PC-9 (cell line): ENCODE measurements at regions not wholly inside any gene's neighbourhood (a gene's known extent, or its start where the extent isn't known, plus 50 kb on each side); places are given as distances from the start of the nearest gene placed in this dataset.

Experiments used
- BruUV-seq: library from RNA; stranded (reverse); fragments of 400-500 nt; replicated peaks from 2 replicates; lab custom pipeline; 2021; lab: Mats Ljungman, UMichigan
- CTCF ChIA-PET: fragments of 300-600 bp; sonication (Branson Sonifier 250); formaldehyde crosslinking; loops from one replicate; lab custom pipeline; 2022; ENCODE audit warnings: antibody characterized with exemption; lab: Charles Lee
- POLR2A ChIA-PET: fragments of 300-600 bp; sonication (Branson Sonifier 250); formaldehyde crosslinking; loops from one replicate; lab custom pipeline; 2022; ENCODE audit warnings: antibody characterized with exemption; ENCODE audit not compliant: unreplicated experiment; lab: Charles Lee
- DNase-seq, 2 experiments: peaks; one replicate each; pipeline versions ENCODE4 v3.0.0 to v3.0.0-alpha.2; 2015 to 2022; ENCODE audit warnings: mixed read lengths in 1 of 2
- H2AFZ ChIP-seq: fragments of 200-600 bp; sonication (generic); 2 replicates; pipeline ENCODE4 v1.8.1; 2017; ENCODE audit warnings: antibody characterized with exemption
- H3F3A ChIP-seq: fragments of 200-600 bp; sonication (generic); 2 replicates; pipeline ENCODE4 v1.8.1; 2017; ENCODE audit warnings: antibody characterized with exemption, mild to moderate bottlenecking, low read depth; ENCODE audit not compliant: insufficient read depth
- H3K27ac ChIP-seq: fragments of 200-600 bp; sonication (generic); 2 replicates; pipeline ENCODE4 v1.6.1; 2016; ENCODE audit warnings: mixed run types
- H3K27me3 ChIP-seq: fragments of 200-600 bp; sonication (generic); 2 replicates; pipeline ENCODE4 v1.6.1; 2016; ENCODE audit warnings: low read depth, mixed run types; ENCODE audit not compliant: insufficient read depth
- H3K36me3 ChIP-seq: fragments of 200-600 bp; sonication (generic); 2 replicates; pipeline ENCODE4 v1.6.1; 2016; ENCODE audit warnings: low read depth, mixed run types
- H3K4me1 ChIP-seq: fragments of 200-600 bp; sonication (generic); replicated peaks from 2 replicates; pipeline ENCODE4 v1.6.1; 2016; ENCODE audit warnings: mixed run types; ENCODE audit not compliant: insufficient read depth
- H3K4me2 ChIP-seq: fragments of 200-600 bp; sonication (generic); 2 replicates; pipeline ENCODE4 v1.6.1; 2017; ENCODE audit warnings: mixed run types
- H3K4me3 ChIP-seq: fragments of 200-600 bp; sonication (generic); 2 replicates; pipeline ENCODE4 v1.6.1; 2016; ENCODE audit warnings: mixed run types
- H3K79me2 ChIP-seq: fragments of 200-600 bp; sonication (generic); 2 replicates; pipeline ENCODE4 v1.6.1; 2017; ENCODE audit warnings: low read depth, mixed run types
- H3K9me2 ChIP-seq: fragments of 200-600 bp; sonication (generic); 2 replicates; pipeline ENCODE4 v1.8.1; 2017; ENCODE audit warnings: mild to moderate bottlenecking; ENCODE audit not compliant: insufficient read depth
- H3K9me3 ChIP-seq: fragments of 200-600 bp; sonication (generic); 2 replicates; pipeline ENCODE4 v1.8.1; 2016; ENCODE audit warnings: low read depth; ENCODE audit not compliant: insufficient read depth
- H4K20me1 ChIP-seq: fragments of 200-600 bp; sonication (generic); 2 replicates; pipeline ENCODE4 v1.8.1; 2017; ENCODE audit not compliant: insufficient read depth
- CTCF ChIP-seq: fragments of 200-600 bp; sonication (generic); conservative IDR thresholded peaks from 2 replicates; pipeline ENCODE4 v1.6.1; 2017; ENCODE audit warnings: mixed run types, antibody characterized with exemption, mild to moderate bottlenecking, moderate library complexity
- EZH2 ChIP-seq: fragments of 200-600 bp; sonication (generic); IDR thresholded peaks from 2 replicates; pipeline ENCODE4 v1.8.0; 2017; ENCODE audit warnings: antibody characterized with exemption, low read depth
- intact Hi-C: fragments of 100-400 bp; cut with micrococcal nuclease; formaldehyde crosslinking; loops from one replicate; pipeline ENCODE4 v1.10.0; 2022; ENCODE audit not compliant: unreplicated experiment

- Histone ChIP-seq H3K27me3 (no peaks in the 10 kb centered on the region), H3F3A (no peaks in the 10 kb centered on the region), H3K4me3 (no peak overlapping the region), H3K4me2 (no peak overlapping the region), H2AFZ (no peak overlapping the region), H3K27ac (no peak overlapping the region), H3K4me1 (0 out of 2 replicates have a peak, but pooled peaks cover 9% of the 10 kb centered on the region), H3K9me2 (no peaks in the 10 kb centered on the region), H3K36me3 (no peaks in the 10 kb centered on the region), H3K79me2 (no peaks in the 10 kb centered on the region), H3K9me3 (no peaks in the 10 kb centered on the region), H4K20me1 (no peaks in the 10 kb centered on the region)
- POLR2A ChIA-PET, result no interaction called here
- intact Hi-C loops, result no loop called here
- no peak for DNase-seq
- TF ChIP-seq EZH2 (no peak), CTCF (no peak)
- CTCF ChIA-PET, result no interaction called here
- BruUV-seq, result no TSS peak
Observed at GRCh38 chr2:228548230-228548629, 366.7 kb upstream of the SPHKAP start.

- Histone ChIP-seq H3K4me2 (no peak overlapping the region), H3K27ac (no peak overlapping the region), H3K4me1 (0 out of 2 replicates have a peak, but pooled peaks cover 9% of the 10 kb centered on the region), H2AFZ (no peak overlapping the region), H3K4me3 (no peak overlapping the region), H4K20me1 (no peaks in the 10 kb centered on the region), H3K9me2 (no peaks in the 10 kb centered on the region), H3K36me3 (no peaks in the 10 kb centered on the region), H3K27me3 (no peaks in the 10 kb centered on the region), H3F3A (no peaks in the 10 kb centered on the region), H3K9me3 (no peaks in the 10 kb centered on the region), H3K79me2 (no peaks in the 10 kb centered on the region)
- TF ChIP-seq EZH2 (no peak), CTCF (no peak)
- intact Hi-C loops, result no loop called here
- POLR2A ChIA-PET, result no interaction called here
- BruUV-seq, result no TSS peak
- CTCF ChIA-PET, result no interaction called here
- no peak for DNase-seq
Observed at GRCh38 chr2:228545748-228546145, 364.3 kb upstream of the SPHKAP start.

GRCh38 chr2:228545041-228545747 is 363.7 kb upstream of the SPHKAP start:
- Histone ChIP-seq H3K9me2 (no peaks in the 10 kb centered on the region), H2AFZ (no peak overlapping the region), H3K4me2 (no peak overlapping the region), H3K4me3 (no peak overlapping the region), H3K36me3 (no peaks in the 10 kb centered on the region), H3K9me3 (no peaks in the 10 kb centered on the region), H3K4me1 (0 out of 2 replicates have a peak, but pooled peaks cover 9% of the 10 kb centered on the region), H3K27me3 (no peaks in the 10 kb centered on the region), H3K27ac (no peak overlapping the region), H3K79me2 (no peaks in the 10 kb centered on the region), H4K20me1 (no peaks in the 10 kb centered on the region), H3F3A (no peaks in the 10 kb centered on the region)
- intact Hi-C loops, result no loop called here
- CTCF ChIA-PET, result no interaction called here
- DNase-seq, result no peak
- TF ChIP-seq EZH2 (no peak), CTCF (no peak)
- POLR2A ChIA-PET, result no interaction called here
- BruUV-seq, result no TSS peak
